OCI-LY3 (cell line): ENCODE measurements at regions not wholly inside any gene's neighbourhood (a gene's known extent, or its start where the extent isn't known, plus 50 kb on each side); places are given as distances from the start of the nearest gene placed in this dataset.

Source experiments
- H2AFZ ChIP-seq: fragments of 200-600, 300-600 bp; shearing (Covaris generic); 2 replicates; pipeline ENCODE4 v1.6.0; 2014; ENCODE audit warnings: antibody characterized with exemption, low read depth, low read length
- H3K27ac ChIP-seq: fragments of 200-600, 300-600 bp; sonication (generic); 2 replicates; pipeline ENCODE4 v1.5.1; 2014; ENCODE audit warnings: mild to moderate bottlenecking, low read length, moderate library complexity, mixed read lengths
- H3K27me3 ChIP-seq: fragments of 200-600, 300-600 bp; sonication (generic); 2 replicates; pipeline ENCODE4 v1.6.1; 2014; ENCODE audit warnings: low read depth, low read length, mixed read lengths
- H3K36me3 ChIP-seq: fragments of 200-600, 300-600 bp; sonication (generic); replicated peaks from 2 replicates; pipeline ENCODE3; 2014; ENCODE audit warnings: low read depth, low read length, mixed read lengths
- H3K4me1 ChIP-seq: fragments of 300-600, 200-600 bp; sonication (generic); 2 replicates; pipeline ENCODE4 v1.6.1; 2014; ENCODE audit warnings: low read length, mixed read lengths
- H3K4me2 ChIP-seq: fragments of 200-600, 300-600 bp; sonication (generic); 2 replicates; pipeline ENCODE4 v1.6.1; 2014; ENCODE audit warnings: low read length, mixed read lengths
- H3K4me3 ChIP-seq: fragments of 300-600, 200-600 bp; sonication (generic); 2 replicates; pipeline ENCODE4 v1.5.1; 2014; ENCODE audit warnings: antibody characterized with exemption, mild to moderate bottlenecking, low read length, moderate library complexity
- H3K79me2 ChIP-seq: fragments of 300-600, 200-600 bp; shearing (Covaris generic); 2 replicates; pipeline ENCODE4 v1.6.1; 2014; ENCODE audit warnings: mild to moderate bottlenecking, low read length, mixed read lengths
- H3K9ac ChIP-seq: fragments of 300-600, 200-600 bp; shearing (Covaris generic); 2 replicates; pipeline ENCODE4 v1.6.0; 2014; ENCODE audit warnings: mild to moderate bottlenecking, low read length, moderate library complexity
- H3K9me3 ChIP-seq: fragments of 200-600, 300-600 bp; shearing (Covaris generic); 2 replicates; pipeline ENCODE4 v1.6.1; 2014; ENCODE audit warnings: low read length, mixed read lengths; ENCODE audit not compliant: insufficient read depth
- H4K20me1 ChIP-seq: fragments of 200-600, 300-600 bp; sonication (generic); 2 replicates; pipeline ENCODE4 v1.6.1; 2016; ENCODE audit warnings: low read length, mixed read lengths; ENCODE audit not compliant: insufficient read depth
- CTCF ChIP-seq: fragments of 200-600, 300-600 bp; sonication (generic); IDR thresholded peaks from 2 replicates; pipeline ENCODE4 v1.5.1; 2014; ENCODE audit warnings: antibody characterized with exemption, low read length, low read depth
- EZH2phosphoT487 ChIP-seq: fragments of 200-600 bp; shearing (Covaris generic); IDR thresholded peaks from 2 replicates; pipeline ENCODE4 v1.6.1; 2018; ENCODE audit warnings: antibody characterized with exemption, mixed run types, low read depth

GRCh38 chrX:17994429-17994828 is 133.3 kb upstream of the RAI2 start:
- Histone ChIP-seq H3K9ac (no peak overlapping the region), H3K27ac (no peak overlapping the region), H3K27me3 (no peaks in the 10 kb centered on the region), H3K79me2 (no peaks in the 10 kb centered on the region), H2AFZ (no peak overlapping the region), H3K9me3 (no peaks in the 10 kb centered on the region), H3K4me2 (no peak overlapping the region), H3K4me1 (no peaks in the 10 kb centered on the region), H3K4me3 (no peak overlapping the region), H4K20me1 (no peaks in the 10 kb centered on the region), H3K36me3 (no peaks in the 10 kb centered on the region)
- TF ChIP-seq EZH2phosphoT487 (no peak), CTCF (no peak)

GRCh38 chrX:17993062-17993461 is 132.0 kb upstream of the RAI2 start:
- H3K4me1 ChIP-seq = no peaks in the 10 kb centered on the region
- no peaks in the 10 kb centered on the region for H3K36me3 ChIP-seq
- H3K79me2 ChIP-seq = no peaks in the 10 kb centered on the region
- H3K9me3 ChIP-seq = no peaks in the 10 kb centered on the region
- no peaks in the 10 kb centered on the region for H4K20me1 ChIP-seq
- no peak overlapping the region for H2AFZ ChIP-seq
- no peak overlapping the region for H3K9ac ChIP-seq
- TF ChIP-seq EZH2phosphoT487 = no peak
- TF ChIP-seq CTCF = no peak
- no peaks in the 10 kb centered on the region for H3K27me3 ChIP-seq
- H3K4me2 ChIP-seq = no peak overlapping the region
- no peak overlapping the region for H3K27ac ChIP-seq
- no peak overlapping the region for H3K4me3 ChIP-seq

- Histone ChIP-seq H3K4me1 (no peaks in the 10 kb centered on the region), H3K4me3 (no peak overlapping the region), H4K20me1 (no peaks in the 10 kb centered on the region), H3K79me2 (no peaks in the 10 kb centered on the region), H3K27ac (no peak overlapping the region), H3K9me3 (no peaks in the 10 kb centered on the region), H3K27me3 (no peaks in the 10 kb centered on the region), H3K36me3 (no peaks in the 10 kb centered on the region), H2AFZ (no peak overlapping the region), H3K4me2 (no peak overlapping the region), H3K9ac (no peak overlapping the region)
- TF ChIP-seq EZH2phosphoT487 (no peak), CTCF (no peak)
Measured at GRCh38 chrX:17990532-17990931, 129.4 kb upstream of the RAI2 start.

GRCh38 chrX:17987783-17988182 is 126.7 kb upstream of the RAI2 start:
- Histone ChIP-seq H3K4me3 (no peak overlapping the region), H2AFZ (no peak overlapping the region), H3K4me1 (no peaks in the 10 kb centered on the region), H3K9ac (no peak overlapping the region), H3K4me2 (no peak overlapping the region), H3K27me3 (no peaks in the 10 kb centered on the region), H3K9me3 (no peaks in the 10 kb centered on the region), H4K20me1 (no peaks in the 10 kb centered on the region), H3K79me2 (no peaks in the 10 kb centered on the region), H3K27ac (no peak overlapping the region), H3K36me3 (no peaks in the 10 kb centered on the region)
- no peak for TF ChIP-seq CTCF
- TF ChIP-seq EZH2phosphoT487 = no peak
